Upper lobe of right lung (tissue), 1 donor: ENCODE measurements at regions not wholly inside any gene's neighbourhood (a gene's known extent, or its start where the extent isn't known, plus 50 kb on each side); places are given as distances from the start of the nearest gene placed in this dataset.

Source experiments
- ATAC-seq: fragments of 200-7000 bp; cut with Tn5 transposase; one replicate; pipeline ENCODE4 v1.9.1; 2020; ENCODE audit warnings: mild to moderate bottlenecking, moderate library complexity
- DNase-seq: peaks from one replicate; pipeline ENCODE4 v3.0.0-alpha.2; 2020
- H3K27ac ChIP-seq: fragments of 200-600 bp; one replicate; pipeline ENCODE4 v1.8.0; 2022
- H3K27me3 ChIP-seq: fragments of 200-600 bp; one replicate; pipeline ENCODE4 v1.8.0; 2022; ENCODE audit warnings: mild to moderate bottlenecking
- H3K36me3 ChIP-seq: fragments of 200-600 bp; one replicate; pipeline ENCODE4 v1.8.0; 2022
- H3K4me1 ChIP-seq: fragments of 200-600 bp; one replicate; pipeline ENCODE4 v1.8.0; 2022
- H3K4me3 ChIP-seq: fragments of 200-600 bp; one replicate; pipeline ENCODE4 v1.8.0; 2022; ENCODE audit warnings: mild to moderate bottlenecking
- H3K9me3 ChIP-seq: fragments of 200-600 bp; one replicate; pipeline ENCODE4 v1.8.0; 2022
- intact Hi-C: fragments of 100-400 bp; cut with DNase I; formaldehyde crosslinking; loops from one replicate; pipeline ENCODE4 v1.11.0; 2022
- TF ChIP-seq, protein P1 (sequence below): fragments of 200-600 bp; IDR thresholded peaks from one replicate; pipeline ENCODE4 v1.8.0; 2022; ENCODE audit warnings: antibody characterized with exemption
- donor health status: DM: no; HTN: yes; CAD: no; lungs with severe emphysema.

DNA sequence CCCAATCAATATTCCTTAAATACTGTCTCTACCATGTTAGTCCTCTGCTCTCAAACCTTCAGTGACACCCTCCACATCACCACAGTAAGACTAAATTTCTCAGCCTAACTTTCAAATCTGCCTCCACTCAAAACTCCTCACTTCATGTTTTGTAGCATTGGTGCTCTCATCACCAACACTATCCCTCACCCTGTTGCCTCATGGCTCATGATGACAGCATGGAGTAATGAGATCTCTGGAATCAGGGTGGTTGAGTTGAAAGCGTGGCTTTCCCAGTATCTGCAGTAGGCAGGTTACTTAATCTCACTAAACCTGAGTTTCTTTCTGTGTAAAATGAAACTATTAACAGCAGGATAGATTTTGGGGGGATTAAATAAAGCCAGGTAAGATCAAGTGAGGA lies 621.4 kb downstream of the NYAP2 start:
- H3K27me3 ChIP-seq: no peaks in the 10 kb centered on the region
- H3K4me1 ChIP-seq: no peaks in the 10 kb centered on the region
- intact Hi-C loops: no loop called here
- no peaks in the 10 kb centered on the region for H3K9me3 ChIP-seq
- H3K36me3 ChIP-seq: no peaks in the 10 kb centered on the region
- TF ChIP-seq, protein P1, sequence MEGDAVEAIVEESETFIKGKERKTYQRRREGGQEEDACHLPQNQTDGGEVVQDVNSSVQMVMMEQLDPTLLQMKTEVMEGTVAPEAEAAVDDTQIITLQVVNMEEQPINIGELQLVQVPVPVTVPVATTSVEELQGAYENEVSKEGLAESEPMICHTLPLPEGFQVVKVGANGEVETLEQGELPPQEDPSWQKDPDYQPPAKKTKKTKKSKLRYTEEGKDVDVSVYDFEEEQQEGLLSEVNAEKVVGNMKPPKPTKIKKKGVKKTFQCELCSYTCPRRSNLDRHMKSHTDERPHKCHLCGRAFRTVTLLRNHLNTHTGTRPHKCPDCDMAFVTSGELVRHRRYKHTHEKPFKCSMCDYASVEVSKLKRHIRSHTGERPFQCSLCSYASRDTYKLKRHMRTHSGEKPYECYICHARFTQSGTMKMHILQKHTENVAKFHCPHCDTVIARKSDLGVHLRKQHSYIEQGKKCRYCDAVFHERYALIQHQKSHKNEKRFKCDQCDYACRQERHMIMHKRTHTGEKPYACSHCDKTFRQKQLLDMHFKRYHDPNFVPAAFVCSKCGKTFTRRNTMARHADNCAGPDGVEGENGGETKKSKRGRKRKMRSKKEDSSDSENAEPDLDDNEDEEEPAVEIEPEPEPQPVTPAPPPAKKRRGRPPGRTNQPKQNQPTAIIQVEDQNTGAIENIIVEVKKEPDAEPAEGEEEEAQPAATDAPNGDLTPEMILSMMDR: no peak
- no peak overlapping the region for H3K4me3 ChIP-seq
- no peak for DNase-seq
- H3K27ac ChIP-seq: no peak overlapping the region
- ATAC-seq: no peak

DNA sequence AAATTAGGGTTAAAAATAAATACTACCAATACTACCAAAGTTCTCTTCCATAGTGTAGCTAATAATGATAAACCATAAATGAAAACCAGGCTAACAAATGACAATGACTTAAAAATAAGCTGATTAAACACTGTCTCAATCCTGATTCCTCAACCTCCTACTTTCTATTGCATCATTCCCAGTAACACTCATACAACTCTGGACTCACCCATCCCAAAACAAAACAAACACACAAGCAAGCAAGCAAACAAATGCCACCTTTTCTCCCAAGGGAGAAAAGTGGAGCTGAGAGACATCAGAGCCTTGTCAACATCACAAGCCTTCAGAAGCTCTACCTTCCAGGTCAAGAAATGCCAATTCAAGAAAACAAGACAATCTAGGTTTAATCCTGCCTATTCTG lies 620.7 kb downstream of the NYAP2 start:
- Histone ChIP-seq H3K9me3 (no peaks in the 10 kb centered on the region), H3K27me3 (no peaks in the 10 kb centered on the region), H3K27ac (no peak overlapping the region), H3K4me1 (no peaks in the 10 kb centered on the region), H3K4me3 (no peak overlapping the region), H3K36me3 (no peaks in the 10 kb centered on the region)
- intact Hi-C loops: no loop called here
- ATAC-seq (no peak), DNase-seq (no peak)
- TF ChIP-seq, protein P1: no peak

DNA sequence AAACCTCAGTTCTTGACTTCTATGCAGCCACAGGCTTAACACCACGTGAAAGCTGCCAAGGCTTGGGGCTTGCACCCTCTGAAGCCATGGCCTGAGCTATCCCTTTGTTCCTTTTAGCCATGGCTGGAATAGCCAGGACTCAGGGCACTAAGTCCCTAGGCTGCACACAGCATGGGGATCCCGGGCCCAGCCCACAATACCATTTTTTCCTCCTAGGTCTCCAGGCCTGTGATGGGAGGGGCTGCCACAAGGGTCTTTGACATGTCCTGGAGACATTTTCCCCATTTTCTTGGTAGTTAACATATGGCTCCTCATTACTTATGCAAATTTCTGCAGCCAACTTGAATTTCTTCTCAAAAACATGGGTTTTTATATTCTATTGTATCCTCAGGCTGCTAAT lies 619.1 kb downstream of the NYAP2 start:
- DNase-seq (no peak), ATAC-seq (no peak)
- TF ChIP-seq, protein P1: no peak
- H3K9me3 ChIP-seq: no peaks in the 10 kb centered on the region
- no peaks in the 10 kb centered on the region for H3K27me3 ChIP-seq
- H3K27ac ChIP-seq: no peak overlapping the region
- intact Hi-C loops: no loop called here
- no peaks in the 10 kb centered on the region for H3K36me3 ChIP-seq
- no peak overlapping the region for H3K4me3 ChIP-seq
- no peaks in the 10 kb centered on the region for H3K4me1 ChIP-seq

DNA sequence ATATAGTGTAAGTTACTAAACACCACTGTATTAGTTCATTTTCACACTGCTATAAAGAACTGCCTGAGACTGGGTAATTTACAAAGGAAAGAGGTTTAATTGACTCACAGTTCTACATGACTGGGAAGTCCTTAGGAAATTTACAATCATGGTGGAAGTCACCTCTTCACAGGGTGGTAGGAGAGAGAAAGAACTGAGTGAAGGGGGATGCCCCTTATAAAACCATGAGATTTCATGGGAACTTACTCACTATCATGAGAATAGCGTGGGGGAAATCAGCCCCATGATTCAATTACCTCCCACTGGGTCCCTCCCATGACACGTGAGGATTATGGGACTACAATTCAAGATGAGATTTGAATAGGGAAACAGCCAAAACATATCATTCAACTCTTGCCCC lies 618.0 kb downstream of the NYAP2 start:
- no peak for ATAC-seq

GRCh38 chr2:226017107-226017506 lies 617.6 kb downstream of the NYAP2 start:
- Histone ChIP-seq H3K36me3 (no peaks in the 10 kb centered on the region), H3K9me3 (no peaks in the 10 kb centered on the region), H3K4me1 (no peaks in the 10 kb centered on the region), H3K4me3 (no peak overlapping the region), H3K27ac (no peak overlapping the region), H3K27me3 (no peaks in the 10 kb centered on the region)
- DNase-seq: no peak
- no peak for ATAC-seq
- TF ChIP-seq, protein P1: no peak
- intact Hi-C loops: no loop called here

More for the DNA sequence above, 618.0 kb downstream of the NYAP2 start:
- H3K4me1 ChIP-seq: no peaks in the 10 kb centered on the region
- H3K36me3 ChIP-seq: no peaks in the 10 kb centered on the region
- no peak overlapping the region for H3K27ac ChIP-seq
- intact Hi-C loops: no loop called here
- H3K9me3 ChIP-seq: no peaks in the 10 kb centered on the region
- no peak overlapping the region for H3K4me3 ChIP-seq
- TF ChIP-seq, protein P1: no peak
- DNase-seq: no peak
- H3K27me3 ChIP-seq: no peaks in the 10 kb centered on the region

DNA sequence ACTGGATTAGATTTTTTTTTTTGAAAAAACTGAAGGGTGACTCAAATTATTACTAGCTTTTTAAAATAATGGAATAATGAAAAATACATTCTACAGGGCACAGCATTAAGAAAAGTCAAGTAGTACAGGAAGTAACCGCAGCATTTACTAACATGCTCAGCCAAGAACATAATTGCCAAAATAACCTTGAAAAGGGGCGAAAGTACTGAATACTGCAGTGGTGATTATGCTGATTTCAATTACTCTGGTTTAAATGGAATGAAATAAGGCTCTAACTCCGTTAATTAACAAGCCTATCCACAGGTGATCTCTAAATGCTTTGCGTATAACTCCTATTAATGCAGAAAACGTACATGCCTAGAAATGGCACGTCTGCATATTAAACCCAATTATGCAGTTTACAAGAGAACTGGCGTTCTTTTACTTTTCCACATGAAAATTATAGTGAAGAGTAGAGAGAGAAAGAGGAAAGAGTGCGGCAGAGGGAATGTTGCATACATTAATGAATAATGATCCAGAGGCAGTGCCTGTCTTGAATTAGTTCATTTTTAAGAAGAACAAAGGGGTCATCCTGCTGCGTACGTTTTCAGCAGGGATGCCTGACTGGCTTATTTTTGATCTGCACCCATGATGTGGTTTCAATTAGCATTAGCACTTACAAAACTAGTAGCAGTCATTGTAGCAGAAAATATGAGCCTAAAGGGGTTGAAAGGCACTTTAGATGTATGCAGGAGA lies 612.4 kb downstream of the NYAP2 start:
- TF ChIP-seq, protein P1: no peak
- no peak for ATAC-seq
- DNase-seq: no peak
- no peak overlapping the region for H3K27ac ChIP-seq
- no peaks in the 10 kb centered on the region for H3K9me3 ChIP-seq
- H3K36me3 ChIP-seq: no peaks in the 10 kb centered on the region
- intact Hi-C loops: no loop called here
- H3K27me3 ChIP-seq: no peaks in the 10 kb centered on the region
- H3K4me3 ChIP-seq: no peak overlapping the region
- H3K4me1 ChIP-seq: no peaks in the 10 kb centered on the region
